Fibroblast of lung (primary cell): ENCODE measurements at regions not wholly inside any gene's neighbourhood (a gene's known extent, or its start where the extent isn't known, plus 50 kb on each side); places are given as distances from the start of the nearest gene placed in this dataset.

Source experiments
- DNase-seq, 2 donors: peaks; one replicate each; pipeline versions ENCODE4 v3.0.0 to v3.0.0-alpha.2; 2010; ENCODE audit warnings: low read depth in 2 of 2
- H2AFZ ChIP-seq: 2 replicates; pipeline ENCODE4 v1.5.1; 2012; ENCODE audit warnings: low read length, control low read depth, inconsistent platforms
- H3K27ac ChIP-seq: 2 replicates; pipeline ENCODE4 v1.5.1; 2011; ENCODE audit warnings: low read length, control low read depth; ENCODE audit not compliant: insufficient read depth
- H3K27me3 ChIP-seq: 2 replicates; pipeline ENCODE4 v1.5.1; 2011; ENCODE audit warnings: mild to moderate bottlenecking, low read length; ENCODE audit not compliant: control insufficient read depth, insufficient read depth
- H3K36me3 ChIP-seq: 2 replicates; pipeline ENCODE4 v1.5.1; 2011; ENCODE audit warnings: low read length; ENCODE audit not compliant: control insufficient read depth, insufficient read depth
- H3K4me1 ChIP-seq: 2 replicates; pipeline ENCODE4 v1.5.1; 2011; ENCODE audit warnings: low read length; ENCODE audit not compliant: control insufficient read depth, insufficient read depth; ENCODE audit errors: extremely low read depth
- H3K4me2 ChIP-seq: 2 replicates; pipeline ENCODE4 v1.5.1; 2011; ENCODE audit warnings: low read length, control low read depth; ENCODE audit not compliant: insufficient read depth; ENCODE audit errors: extremely low read depth
- H3K4me3 ChIP-seq, 4 experiments: fragments of 200-600 bp in 1 of 4; sonication (generic) in 1 of 4; replicated peaks in 1 of 4; 2 replicates each; pipeline ENCODE4 v1.5.1; 2011 to 2016; ENCODE audit warnings: low read length in 4 of 4, low read depth in 3 of 4, mild to moderate bottlenecking in 3 of 4, control low read depth in 2 of 4, inconsistent platforms in 1 of 4, mixed read lengths in 1 of 4; ENCODE audit not compliant: insufficient read depth in 1 of 4; ENCODE audit errors: control extremely low read depth in 1 of 4
- H3K79me2 ChIP-seq: 2 replicates; pipeline ENCODE4 v1.5.1; 2012; ENCODE audit warnings: mild to moderate bottlenecking, low read length, inconsistent platforms; ENCODE audit not compliant: control insufficient read depth, insufficient read depth
- H3K9ac ChIP-seq: 2 replicates; pipeline ENCODE4 v1.5.1; 2011; ENCODE audit warnings: mild to moderate bottlenecking, low read length, control low read depth; ENCODE audit not compliant: insufficient read depth
- H3K9me3 ChIP-seq: 2 replicates; pipeline ENCODE4 v1.5.1; 2012; ENCODE audit warnings: low read depth, low read length; ENCODE audit not compliant: control insufficient read depth, insufficient read depth
- H4K20me1 ChIP-seq: 2 replicates; pipeline ENCODE4 v1.5.1; 2011; ENCODE audit warnings: low read length; ENCODE audit not compliant: control insufficient read depth, insufficient read depth; ENCODE audit errors: extremely low read depth
- EZH2 ChIP-seq: IDR thresholded peaks from 2 replicates; pipeline ENCODE4 v1.5.1; 2012; ENCODE audit warnings: low read length, control low read depth, mild to moderate bottlenecking; ENCODE audit errors: missing control alignments
- TF ChIP-seq, protein P1 (sequence below), 2 donors: IDR thresholded peaks in 1 of 2; conservative IDR thresholded peaks in 1 of 2; 1 replicate in 1 of 2; 2 replicates in 1 of 2; pipeline ENCODE4 v1.5.1; 2011 to 2012; ENCODE audit warnings: low read length in 2 of 2, control low read depth in 1 of 2, inconsistent platforms in 1 of 2, low read depth in 1 of 2, mild to moderate bottlenecking in 1 of 2

DNA sequence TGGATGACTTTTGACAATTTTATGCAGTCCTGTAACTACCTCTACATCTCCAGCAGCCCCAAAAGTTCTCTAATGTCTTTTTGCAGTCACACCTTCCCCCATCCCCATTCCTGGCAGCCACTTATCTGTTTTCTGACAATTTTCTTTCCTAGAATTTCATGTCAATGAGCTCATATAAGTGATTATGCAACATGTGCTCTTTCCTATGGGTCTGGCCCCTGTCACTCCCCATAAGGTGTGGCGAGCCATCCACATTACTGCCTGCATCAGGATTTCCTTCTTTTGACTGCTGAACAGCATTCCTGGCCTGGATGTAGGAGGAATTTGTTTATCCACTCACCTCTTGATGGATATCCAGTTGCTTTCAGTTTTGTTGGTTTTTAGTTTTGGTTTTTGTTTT is 146.7 kb upstream of the MGMT start:
- no peak overlapping the region for H3K9ac ChIP-seq
- H3K4me3 ChIP-seq, result no peak overlapping the region
- TF ChIP-seq, protein P1, sequence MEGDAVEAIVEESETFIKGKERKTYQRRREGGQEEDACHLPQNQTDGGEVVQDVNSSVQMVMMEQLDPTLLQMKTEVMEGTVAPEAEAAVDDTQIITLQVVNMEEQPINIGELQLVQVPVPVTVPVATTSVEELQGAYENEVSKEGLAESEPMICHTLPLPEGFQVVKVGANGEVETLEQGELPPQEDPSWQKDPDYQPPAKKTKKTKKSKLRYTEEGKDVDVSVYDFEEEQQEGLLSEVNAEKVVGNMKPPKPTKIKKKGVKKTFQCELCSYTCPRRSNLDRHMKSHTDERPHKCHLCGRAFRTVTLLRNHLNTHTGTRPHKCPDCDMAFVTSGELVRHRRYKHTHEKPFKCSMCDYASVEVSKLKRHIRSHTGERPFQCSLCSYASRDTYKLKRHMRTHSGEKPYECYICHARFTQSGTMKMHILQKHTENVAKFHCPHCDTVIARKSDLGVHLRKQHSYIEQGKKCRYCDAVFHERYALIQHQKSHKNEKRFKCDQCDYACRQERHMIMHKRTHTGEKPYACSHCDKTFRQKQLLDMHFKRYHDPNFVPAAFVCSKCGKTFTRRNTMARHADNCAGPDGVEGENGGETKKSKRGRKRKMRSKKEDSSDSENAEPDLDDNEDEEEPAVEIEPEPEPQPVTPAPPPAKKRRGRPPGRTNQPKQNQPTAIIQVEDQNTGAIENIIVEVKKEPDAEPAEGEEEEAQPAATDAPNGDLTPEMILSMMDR (conservative IDR thresholded peaks at IDR 0.05 in 1 of 2, IDR thresholded peaks at IDR 0.05 in 1 of 2; ENCODE audit: low read depth in 1 of 2, low read length in 2 of 2), result no peak
- no peak for TF ChIP-seq EZH2
- no peak for DNase-seq
- H3K4me2 ChIP-seq, result no peak overlapping the region
- no peaks in the 10 kb centered on the region for H3K36me3 ChIP-seq
- no peaks in the 10 kb centered on the region for H3K79me2 ChIP-seq
- no peaks in the 10 kb centered on the region for H4K20me1 ChIP-seq
- H3K27me3 ChIP-seq, result no peaks in the 10 kb centered on the region
- H3K9me3 ChIP-seq, result no peaks in the 10 kb centered on the region
- no peaks in the 10 kb centered on the region for H3K4me1 ChIP-seq
- no peak overlapping the region for H3K27ac ChIP-seq
- H2AFZ ChIP-seq, result no peak overlapping the region

DNA sequence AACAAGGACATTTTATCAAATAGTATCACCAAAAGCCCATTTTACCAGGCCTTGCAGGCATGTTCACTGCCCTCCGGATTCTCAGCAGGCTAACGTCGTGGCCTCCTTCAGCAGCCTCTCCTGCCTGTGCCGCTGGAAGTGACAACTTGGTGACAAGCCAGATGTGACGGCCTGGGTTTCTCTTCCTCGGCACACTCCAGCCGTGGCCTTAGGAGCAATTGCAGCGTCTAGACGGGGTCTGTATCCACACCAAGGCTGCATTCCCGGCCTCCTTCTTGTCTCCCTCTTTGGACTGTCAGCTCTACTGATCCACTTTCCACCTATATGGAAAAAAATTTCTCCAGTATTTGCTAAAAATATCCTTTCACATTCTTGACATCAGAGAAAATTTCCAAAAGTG is 145.3 kb upstream of the MGMT start:
- H2AFZ ChIP-seq, result no peak overlapping the region
- no peak overlapping the region for H3K27ac ChIP-seq
- no peaks in the 10 kb centered on the region for H3K4me1 ChIP-seq
- H3K36me3 ChIP-seq, result no peaks in the 10 kb centered on the region
- no peaks in the 10 kb centered on the region for H3K79me2 ChIP-seq
- no peak overlapping the region for H3K4me3 ChIP-seq
- no peaks in the 10 kb centered on the region for H3K9me3 ChIP-seq
- DNase-seq, result no peak
- H3K9ac ChIP-seq, result no peak overlapping the region
- TF ChIP-seq EZH2, result no peak
- TF ChIP-seq, protein P1 (conservative IDR thresholded peaks at IDR 0.05 in 1 of 2, IDR thresholded peaks at IDR 0.05 in 1 of 2; ENCODE audit: low read depth in 1 of 2, low read length in 2 of 2), result no peak
- H4K20me1 ChIP-seq, result no peaks in the 10 kb centered on the region
- no peaks in the 10 kb centered on the region for H3K27me3 ChIP-seq
- no peak overlapping the region for H3K4me2 ChIP-seq

DNA sequence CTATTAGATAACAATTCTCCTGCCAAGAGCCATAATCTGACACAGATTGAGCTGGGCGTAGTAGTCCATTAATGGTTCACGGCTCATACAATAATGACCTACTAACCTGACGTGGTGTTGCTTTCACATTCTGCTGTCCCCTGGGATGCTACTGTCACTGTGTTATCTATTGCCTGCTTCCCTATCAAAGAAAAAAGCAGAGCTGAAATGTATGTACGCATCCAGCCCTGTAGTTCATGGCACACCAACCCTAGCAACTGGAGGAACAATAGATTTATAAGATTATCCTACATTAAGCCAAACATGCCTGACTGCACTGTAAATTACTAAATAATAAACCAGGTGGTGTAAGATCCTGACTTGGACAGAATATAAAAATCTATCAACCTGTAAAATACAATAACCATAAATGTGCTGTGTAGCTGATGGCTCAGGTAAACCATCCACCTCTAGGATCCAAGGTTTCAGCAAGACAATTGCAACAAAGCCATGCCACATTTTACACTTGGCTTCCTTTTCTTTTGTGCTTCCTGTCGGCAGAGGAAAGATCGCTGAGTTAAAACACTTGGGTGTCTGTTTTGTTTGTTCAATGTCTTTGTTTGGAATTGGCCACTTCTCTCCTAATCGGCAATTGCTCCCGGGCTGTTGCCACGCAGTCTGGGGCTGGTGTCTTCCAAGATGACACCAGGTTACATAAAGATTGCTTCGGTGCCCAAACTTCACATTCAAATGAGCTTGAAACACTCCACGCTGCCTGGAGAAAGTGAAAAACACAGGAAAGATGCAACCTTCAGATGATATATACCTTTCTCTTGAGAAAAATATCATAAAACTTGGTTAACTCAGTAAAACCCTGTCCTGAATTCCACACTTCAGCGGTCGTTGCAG is 143.9 kb upstream of the MGMT start:
- Histone ChIP-seq H3K79me2 (no peaks in the 10 kb centered on the region), H3K4me1 (peaks cover 3% of the 10 kb centered on the region), H4K20me1 (no peaks in the 10 kb centered on the region), H3K27me3 (no peaks in the 10 kb centered on the region), H3K27ac (peak overlapping the region; percentile 12), H3K4me3 (no peak overlapping the region), H3K4me2 (no peak overlapping the region), H3K9me3 (no peaks in the 10 kb centered on the region), H2AFZ (no peak overlapping the region), H3K36me3 (no peaks in the 10 kb centered on the region), H3K9ac (no peak overlapping the region)
- TF ChIP-seq EZH2, result no peak
- TF ChIP-seq, protein P1 (conservative IDR thresholded peaks at IDR 0.05 in 1 of 2, IDR thresholded peaks at IDR 0.05 in 1 of 2; ENCODE audit: low read depth in 1 of 2, low read length in 2 of 2), result no peak
- no peak for DNase-seq
